ENCODE measurements at regions not wholly inside any gene's neighbourhood (a gene's known extent, or its start where the extent isn't known, plus 50 kb on each side); places are given as distances from the start of the nearest gene placed in this dataset.

GRCh38 chr14:38704220-38704619 is 398.8 kb downstream of the SEC23A start:
- no peak for TF ChIP-seq CTCF (IDR thresholded peaks at IDR 0.05)
- H3K27ac ChIP-seq = no peak overlapping the region

GRCh38 chr14:38696925-38697324 is 406.1 kb downstream of the SEC23A start:
- no peaks in the 10 kb centered on the region for H3K9me3 ChIP-seq
- no peak overlapping the region for H3K4me3 ChIP-seq
- TF ChIP-seq CTCF (IDR thresholded peaks at IDR 0.05) = no peak
- no peak for DNase-seq
- H3K9ac ChIP-seq (ENCODE audit: low read depth in 2 of 2, low read length in 2 of 2) = no peak overlapping the region
- H3K27ac ChIP-seq = no peak overlapping the region
- no peaks in the 10 kb centered on the region for H3K27me3 ChIP-seq
- no peaks in the 10 kb centered on the region for H3K36me3 ChIP-seq
- H3K4me1 ChIP-seq = no peaks in the 10 kb centered on the region
- intact Hi-C loops (cut with DNase I) = no loop called here

More at GRCh38 chr14:38704220-38704619, 398.8 kb downstream of the SEC23A start:
- no peaks in the 10 kb centered on the region for H3K36me3 ChIP-seq
- intact Hi-C loops (cut with DNase I) = no loop called here
- no peak overlapping the region for H3K9ac ChIP-seq (ENCODE audit: low read depth in 2 of 2, low read length in 2 of 2)
- no peak for DNase-seq
- H3K27me3 ChIP-seq = no peaks in the 10 kb centered on the region
- no peaks in the 10 kb centered on the region for H3K4me1 ChIP-seq
- no peaks in the 10 kb centered on the region for H3K9me3 ChIP-seq
- no peak overlapping the region for H3K4me3 ChIP-seq

GRCh38 chr14:38693423-38693822 is 409.6 kb downstream of the SEC23A start:
- no peak overlapping the region for H3K4me3 ChIP-seq
- H3K27me3 ChIP-seq = no peaks in the 10 kb centered on the region
- H3K36me3 ChIP-seq = no peaks in the 10 kb centered on the region
- no peaks in the 10 kb centered on the region for H3K4me1 ChIP-seq
- intact Hi-C loops (cut with DNase I) = no loop called here
- H3K9me3 ChIP-seq = no peaks in the 10 kb centered on the region
- H3K9ac ChIP-seq (ENCODE audit: low read depth in 2 of 2, low read length in 2 of 2) = no peak overlapping the region
- TF ChIP-seq CTCF (IDR thresholded peaks at IDR 0.05) = no peak
- H3K27ac ChIP-seq = no peak overlapping the region
- no peak for DNase-seq

- DNase-seq = no peak
These were observed 413.1 kb upstream of the CLEC14A start for GRCh38 chr14:38669027-38669426.

GRCh38 chr14:38663382-38663781 is 407.5 kb upstream of the CLEC14A start:
- Histone ChIP-seq H3K27ac (no peak overlapping the region), H3K36me3 (no peaks in the 10 kb centered on the region), H3K27me3 (no peaks in the 10 kb centered on the region), H3K9ac (ENCODE audit: low read depth in 2 of 2, low read length in 2 of 2) (no peak overlapping the region), H3K4me3 (no peak overlapping the region), H3K4me1 (no peaks in the 10 kb centered on the region), H3K9me3 (no peaks in the 10 kb centered on the region)
- TF ChIP-seq CTCF (IDR thresholded peaks at IDR 0.05) = no peak
- intact Hi-C loops (cut with DNase I) = no loop called here
- no peak for DNase-seq

More at GRCh38 chr14:38669027-38669426, 413.1 kb upstream of the CLEC14A start:
- intact Hi-C loops (cut with DNase I) = no loop called here
- no peaks in the 10 kb centered on the region for H3K4me1 ChIP-seq
- TF ChIP-seq CTCF (IDR thresholded peaks at IDR 0.05) = no peak
- H3K27ac ChIP-seq = no peak overlapping the region
- H3K4me3 ChIP-seq = no peak overlapping the region
- H3K36me3 ChIP-seq = no peaks in the 10 kb centered on the region
- no peaks in the 10 kb centered on the region for H3K9me3 ChIP-seq
- H3K27me3 ChIP-seq = no peaks in the 10 kb centered on the region
- H3K9ac ChIP-seq (ENCODE audit: low read depth in 2 of 2, low read length in 2 of 2) = no peak overlapping the region

GRCh38 chr14:38662781-38663180 is 406.9 kb upstream of the CLEC14A start:
- Histone ChIP-seq H3K9me3 (no peaks in the 10 kb centered on the region), H3K4me1 (no peaks in the 10 kb centered on the region), H3K27ac (no peak overlapping the region), H3K4me3 (no peak overlapping the region), H3K9ac (ENCODE audit: low read depth in 2 of 2, low read length in 2 of 2) (no peak overlapping the region), H3K36me3 (no peaks in the 10 kb centered on the region), H3K27me3 (no peaks in the 10 kb centered on the region)
- TF ChIP-seq CTCF (IDR thresholded peaks at IDR 0.05) = no peak
- DNase-seq = no peak
- intact Hi-C loops (cut with DNase I) = no loop called here
